GDM1 (cell line): ENCODE measurements at regions not wholly inside any gene's neighbourhood (a gene's known extent, or its start where the extent isn't known, plus 50 kb on each side); places are given as distances from the start of the nearest gene placed in this dataset.
"Not testable (repeated sequence)": the region's sequence is repeated elsewhere in the genome, so short reads cannot be mapped to it uniquely, and the experiment has no call there.

Experiments
- DNase-seq: peaks from one replicate; lab custom pipeline; 2025; lab: John Stamatoyannopoulos, UW

DNA sequence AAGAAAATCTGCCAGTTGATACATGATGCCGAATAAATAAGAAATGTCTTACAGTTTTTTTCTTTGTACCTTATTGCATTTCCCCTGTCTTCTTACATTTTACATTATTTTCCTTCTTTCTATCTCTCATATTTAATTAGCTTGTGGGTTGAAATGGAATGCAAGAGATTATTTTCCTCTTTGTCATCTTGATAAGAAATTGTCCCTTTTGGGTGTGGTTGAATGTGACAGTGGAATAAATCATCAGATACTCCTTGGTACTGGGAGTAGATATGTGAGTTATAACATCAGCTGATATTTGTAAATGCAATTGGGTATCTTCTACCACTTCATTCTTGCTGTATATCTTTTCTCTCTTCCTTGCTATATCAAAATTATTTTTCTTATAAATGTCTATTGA is 997.4 kb downstream of the RAPGEF2 start:
- DNase-seq, result no peak

DNA sequence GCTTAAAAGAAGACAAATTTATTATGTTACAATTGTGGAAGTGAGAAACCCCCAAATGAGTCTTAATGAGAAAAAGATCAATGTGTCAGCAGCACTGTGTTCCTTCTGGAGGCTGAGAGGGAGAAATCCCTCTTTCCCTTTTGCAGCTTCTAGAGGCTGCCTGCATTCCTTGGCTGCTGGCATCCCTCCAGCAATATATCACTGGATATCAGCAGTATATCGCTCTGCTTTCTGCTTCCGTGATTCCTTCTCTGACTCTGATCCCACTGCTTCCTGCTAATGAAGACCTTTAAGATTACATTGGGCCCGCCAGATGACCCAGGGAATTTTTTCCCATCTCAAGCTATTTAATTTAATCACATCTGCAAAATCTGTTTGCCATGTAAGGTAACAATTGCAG is 1008.0 kb downstream of the RAPGEF2 start:
- no peak for DNase-seq

DNA sequence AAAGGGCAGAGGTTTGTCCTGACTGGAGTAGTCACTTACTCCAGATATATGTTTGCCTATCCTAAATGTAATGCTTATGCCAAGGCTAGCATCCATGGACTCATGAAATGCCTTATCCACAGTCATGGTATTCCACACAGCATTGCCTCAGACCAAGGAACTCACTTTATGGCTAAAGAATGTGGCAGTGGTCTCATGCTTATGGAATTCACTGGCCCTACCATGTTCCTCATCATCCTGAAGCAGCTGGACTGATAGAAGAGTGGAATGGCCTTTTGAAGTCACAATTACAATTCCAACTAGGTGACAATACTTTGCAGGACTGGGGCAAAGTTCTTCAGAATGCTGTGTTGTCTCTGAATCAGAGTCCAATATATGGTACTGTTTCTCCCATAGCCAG is 1014.8 kb downstream of the RAPGEF2 start:
- no peak for DNase-seq

DNA sequence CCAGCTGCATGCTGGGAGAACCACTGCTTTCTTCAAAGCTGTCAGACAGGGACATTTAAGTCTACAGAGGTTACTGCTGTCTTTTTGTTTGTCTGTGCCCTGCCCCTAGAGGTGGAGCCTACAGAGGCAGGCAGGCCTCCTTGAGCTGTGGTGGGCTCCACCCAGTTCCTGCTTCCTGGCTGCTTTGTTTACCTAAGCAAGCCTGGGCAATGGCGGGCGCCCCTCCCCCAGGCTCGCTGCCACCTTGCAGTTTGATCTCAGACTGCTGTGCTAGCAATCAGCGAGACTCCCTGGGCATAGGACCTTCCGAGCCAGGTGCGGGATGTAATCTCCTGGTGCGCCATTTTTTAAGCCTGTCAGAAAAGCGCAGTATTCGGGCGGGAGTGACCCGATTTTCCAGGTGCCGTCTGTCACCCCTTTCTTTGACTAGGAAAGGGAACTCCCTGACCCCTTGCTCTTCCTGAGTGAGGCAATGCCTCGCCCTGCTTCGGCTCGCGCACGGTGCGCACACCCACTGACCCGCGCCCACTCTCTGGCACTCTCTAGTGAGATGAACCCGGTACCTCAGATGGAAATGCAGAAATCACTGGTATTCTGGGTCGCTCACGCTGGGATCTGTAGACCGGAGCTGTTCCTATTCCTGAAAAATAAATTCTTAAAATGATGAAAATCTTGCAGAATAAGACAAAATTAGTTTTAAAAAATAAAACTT is 1022.9 kb downstream of the RAPGEF2 start:
- not testable (repeated sequence) for DNase-seq

DNA sequence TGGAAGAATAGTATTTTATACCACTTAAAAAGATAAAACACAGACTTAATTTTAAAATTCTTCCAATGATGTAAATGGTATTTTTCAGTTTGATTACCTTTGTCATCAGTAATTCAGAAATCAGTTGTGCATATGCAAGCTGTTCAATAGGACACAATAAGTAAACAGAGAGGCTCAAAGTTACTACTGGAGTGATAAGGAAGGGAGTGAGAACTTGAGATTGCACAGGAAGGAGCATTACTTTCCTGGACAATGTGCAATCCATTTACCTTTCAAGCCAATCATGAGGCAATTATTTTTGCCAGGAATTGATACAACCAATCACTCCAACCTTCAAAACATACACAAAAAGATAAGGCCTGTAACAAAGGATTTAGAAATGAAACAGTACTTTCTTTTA is 1024.3 kb downstream of the RAPGEF2 start:
- DNase-seq, result no peak

DNA sequence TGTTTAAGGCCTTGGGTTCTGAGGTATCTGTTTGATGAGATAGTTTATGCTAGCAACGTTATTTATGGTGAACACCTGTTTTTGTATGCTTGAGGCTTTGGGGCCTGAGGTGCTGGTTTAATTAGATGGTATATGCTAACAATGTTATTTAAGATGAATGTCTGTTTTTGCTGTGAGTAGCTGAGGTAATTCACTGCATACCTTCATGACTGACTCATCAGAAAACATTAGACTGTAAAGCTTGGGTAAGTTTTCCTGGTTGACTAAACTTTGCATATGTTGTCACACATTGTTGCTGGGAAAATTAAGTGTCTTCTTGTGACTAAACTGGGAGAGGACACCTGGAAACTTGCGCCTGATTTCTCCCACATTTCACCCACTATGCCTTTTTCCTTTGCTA is 1026.6 kb downstream of the RAPGEF2 start:
- no peak for DNase-seq

DNA sequence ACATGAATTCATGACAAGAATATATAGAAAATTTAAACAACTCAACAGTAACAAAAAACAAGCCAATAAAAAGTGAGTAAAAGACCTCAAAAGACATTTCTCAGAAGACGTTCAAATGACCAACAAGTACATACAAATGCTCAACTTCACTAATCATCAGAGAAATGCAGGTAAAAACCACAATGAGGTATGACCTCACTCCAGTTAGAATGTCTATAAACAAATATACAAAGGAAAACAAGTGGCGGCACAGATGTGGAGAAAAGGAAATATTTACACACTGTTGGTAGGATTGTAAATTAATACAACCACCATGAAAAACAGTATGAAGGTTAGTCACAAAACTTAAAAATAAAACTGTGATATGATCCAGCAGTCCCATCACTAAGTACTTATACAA is 1033.1 kb downstream of the RAPGEF2 start:
- no peak for DNase-seq

DNA sequence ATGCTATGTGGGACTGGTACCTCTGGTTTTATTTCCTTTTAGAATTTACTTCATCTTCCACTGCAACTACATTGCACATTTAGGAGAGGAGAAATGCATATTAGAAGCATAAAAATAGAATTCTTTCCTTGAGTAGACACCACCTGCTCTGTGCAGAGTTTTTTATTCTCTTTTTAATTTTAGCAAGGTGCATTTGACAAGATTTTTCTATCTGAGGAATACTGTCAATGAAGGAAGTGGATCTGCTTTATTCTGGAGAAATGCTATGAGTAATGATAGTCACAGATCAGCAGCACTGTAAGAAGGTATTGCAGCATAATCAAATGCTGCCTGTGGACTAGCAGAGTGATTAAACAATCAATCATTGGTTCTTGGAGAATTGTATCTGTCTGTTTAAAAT is 1038.3 kb downstream of the RAPGEF2 start:
- no peak for DNase-seq

DNA sequence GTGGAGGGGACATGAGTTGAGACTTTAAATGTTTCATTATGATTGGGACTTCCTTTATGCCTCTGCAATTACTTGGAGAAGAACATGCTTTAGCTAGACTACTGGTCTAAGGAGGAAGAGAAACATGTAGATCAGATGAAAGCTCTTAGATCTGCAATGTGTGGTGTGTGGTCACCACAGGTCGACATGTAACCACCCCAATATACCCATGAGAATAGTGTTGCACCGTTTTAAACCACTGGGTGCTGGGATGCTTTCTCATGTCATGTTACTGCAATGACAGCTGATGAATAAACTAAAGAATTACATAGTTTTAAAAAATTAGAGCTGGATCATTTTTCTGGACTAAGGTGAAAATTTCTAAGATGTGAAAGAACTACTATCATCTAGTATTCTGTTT is 1039.7 kb downstream of the RAPGEF2 start:
- DNase-seq, result no peak

DNA sequence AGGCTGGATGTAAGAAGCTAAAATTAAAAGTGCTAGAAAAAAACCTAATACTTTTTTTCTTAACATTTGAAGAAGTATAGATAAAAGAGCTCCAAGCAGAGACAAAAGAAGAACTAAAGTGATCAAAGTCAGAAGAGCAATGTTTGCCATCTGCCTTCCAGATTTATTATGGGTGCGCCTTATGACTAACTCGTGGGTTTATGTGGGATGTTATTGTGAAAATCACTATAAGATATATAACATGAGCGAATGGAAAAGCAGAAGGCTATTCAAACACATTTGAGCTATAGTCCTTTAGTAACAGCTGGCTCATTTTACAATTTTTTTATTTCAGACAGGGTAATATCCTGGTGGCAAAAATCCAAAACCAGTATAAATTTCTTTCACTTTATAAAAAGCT is 1040.7 kb downstream of the RAPGEF2 start:
- DNase-seq, result no peak

DNA sequence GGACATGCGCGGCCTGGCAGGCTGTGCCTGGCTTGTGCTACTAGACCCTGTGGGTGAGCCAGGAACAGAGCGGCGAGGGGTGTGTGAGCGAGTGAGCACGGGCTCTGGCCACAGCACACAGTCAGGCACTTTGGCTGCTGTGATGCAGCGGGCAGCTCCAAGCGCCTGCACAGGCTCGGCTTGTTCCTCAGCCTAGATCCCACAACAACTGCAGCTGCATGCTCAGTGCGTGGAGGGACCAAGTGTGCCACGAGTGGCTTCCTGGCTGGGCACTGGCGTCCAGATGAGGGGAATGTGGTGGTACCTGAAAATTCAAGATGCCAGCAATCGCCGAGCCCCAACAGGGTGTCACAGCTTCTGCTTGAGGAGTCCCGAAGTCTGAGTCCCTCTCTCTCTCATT is 1056.6 kb downstream of the RAPGEF2 start:
- DNase-seq, result no peak

DNA sequence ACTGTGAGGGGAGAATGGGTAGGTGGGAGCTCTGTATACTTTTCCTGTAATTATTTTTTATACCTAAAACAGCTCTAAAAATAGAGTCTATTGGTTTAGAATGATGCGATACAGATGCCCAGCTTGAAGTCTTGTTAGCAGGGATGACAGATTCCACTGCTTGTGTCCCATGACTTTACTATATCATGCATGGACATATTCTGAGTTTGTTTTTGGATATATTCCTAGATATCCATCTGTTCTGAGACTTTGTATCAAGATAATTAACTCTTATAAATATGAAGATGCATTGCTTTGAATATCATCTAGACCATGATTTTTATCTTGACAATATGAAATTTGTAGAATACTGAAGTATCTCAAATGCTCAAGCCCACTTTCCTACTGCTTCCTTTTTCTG is 1058.1 kb downstream of the RAPGEF2 start:
- no peak for DNase-seq

DNA sequence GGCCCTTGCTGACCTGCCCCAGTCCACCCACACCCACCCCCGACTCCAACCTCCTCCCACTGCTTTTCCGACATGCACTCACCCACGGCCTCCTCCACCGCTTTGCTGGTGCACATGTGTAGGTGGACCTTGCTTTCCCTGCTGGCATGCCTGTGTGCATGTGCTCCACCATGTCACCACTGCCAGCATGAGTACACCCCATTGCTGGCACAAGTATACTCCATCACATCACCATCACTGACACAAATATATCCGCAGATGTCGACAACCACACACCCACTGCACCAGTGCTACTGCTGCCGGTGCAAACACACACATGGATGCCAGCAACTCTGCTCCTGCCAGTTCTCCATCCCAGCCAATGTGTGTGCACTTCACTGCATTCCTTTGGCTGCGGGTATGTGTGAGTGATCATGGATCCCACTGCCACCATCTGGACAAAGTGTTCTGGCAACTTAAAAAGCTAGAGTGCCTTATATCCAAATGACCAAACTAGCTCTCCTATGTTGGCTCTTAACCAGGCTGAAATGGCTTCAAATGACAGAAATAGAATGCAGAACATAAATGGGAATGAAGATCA is 1072.3 kb downstream of the RAPGEF2 start:
- DNase-seq, result no peak

DNA sequence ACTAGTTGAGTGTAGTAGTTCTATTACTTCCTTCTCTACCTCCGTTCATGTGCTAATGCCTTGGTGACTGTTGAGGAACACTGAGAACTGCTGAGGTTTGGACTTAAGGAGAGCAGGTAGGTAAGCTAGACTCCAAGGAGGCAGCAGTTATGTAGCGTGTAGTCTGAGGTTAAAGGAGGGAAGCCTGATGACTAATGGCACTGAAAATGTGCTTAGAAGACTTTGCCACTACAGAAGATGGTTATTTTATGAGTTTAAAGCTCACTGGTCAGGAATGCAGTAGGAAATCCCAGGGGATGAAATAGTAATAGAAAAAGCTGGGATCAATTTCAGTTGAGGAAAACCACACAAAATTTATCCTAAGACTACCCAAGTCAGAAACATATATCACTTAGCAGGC is 1077.3 kb downstream of the RAPGEF2 start:
- DNase-seq, result no peak

DNA sequence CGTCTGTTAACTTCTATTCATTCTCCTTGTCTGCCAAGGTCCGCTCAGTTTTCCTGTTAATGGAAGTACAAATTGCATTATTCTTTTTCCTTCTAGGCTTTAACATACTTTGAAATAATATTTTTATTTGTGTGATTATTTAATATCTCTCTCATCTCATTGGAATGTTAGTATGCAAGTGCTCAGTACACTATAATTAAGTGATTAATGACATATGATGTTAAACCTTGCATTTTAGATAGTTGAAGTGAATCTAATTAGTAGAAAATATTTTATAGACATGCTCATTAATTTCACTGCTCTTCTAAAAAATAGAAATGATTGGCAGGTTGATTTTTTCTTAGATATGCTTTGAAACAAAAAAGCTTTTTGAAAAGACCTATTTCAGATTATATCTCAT is 1079.8 kb downstream of the RAPGEF2 start:
- DNase-seq, result no peak

DNA sequence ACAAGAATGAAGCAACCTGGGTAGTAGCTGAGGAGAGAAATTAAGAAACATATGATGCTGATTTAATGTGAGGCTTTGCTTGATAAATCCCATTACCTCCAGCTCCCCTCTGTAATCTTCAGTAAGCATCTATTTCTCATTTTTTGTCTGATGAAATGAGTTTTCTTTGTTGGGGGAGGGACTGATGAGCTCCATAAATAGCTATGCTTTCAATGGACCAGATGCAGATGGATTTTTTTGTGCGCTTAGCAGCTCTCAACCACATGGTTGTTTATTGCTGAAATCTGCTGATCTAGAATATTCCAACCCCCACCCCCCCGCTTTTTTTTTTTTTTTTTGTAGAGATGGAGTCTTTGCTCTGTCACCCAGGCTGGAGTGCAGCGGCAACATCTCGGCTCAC is 1082.0 kb downstream of the RAPGEF2 start:
- no peak for DNase-seq

DNA sequence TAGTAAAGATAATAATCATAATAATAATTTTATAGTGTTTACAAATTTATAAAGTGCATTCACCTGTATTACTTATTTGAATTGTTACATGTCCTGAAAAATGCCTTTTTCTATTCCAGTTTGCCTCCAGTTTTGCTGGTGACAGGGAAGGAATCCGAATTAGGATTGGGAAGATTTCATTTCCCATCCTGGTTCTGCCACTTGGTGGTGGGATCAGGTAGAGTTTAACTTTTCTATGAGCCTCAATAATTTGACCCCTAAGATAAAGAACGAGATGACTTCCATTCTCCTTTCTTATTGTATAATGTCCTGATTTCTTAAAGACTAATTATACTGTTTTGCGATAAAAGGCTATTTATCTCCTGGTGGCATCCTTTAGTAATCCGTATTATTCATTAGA is 1090.9 kb downstream of the RAPGEF2 start:
- no peak for DNase-seq

DNA sequence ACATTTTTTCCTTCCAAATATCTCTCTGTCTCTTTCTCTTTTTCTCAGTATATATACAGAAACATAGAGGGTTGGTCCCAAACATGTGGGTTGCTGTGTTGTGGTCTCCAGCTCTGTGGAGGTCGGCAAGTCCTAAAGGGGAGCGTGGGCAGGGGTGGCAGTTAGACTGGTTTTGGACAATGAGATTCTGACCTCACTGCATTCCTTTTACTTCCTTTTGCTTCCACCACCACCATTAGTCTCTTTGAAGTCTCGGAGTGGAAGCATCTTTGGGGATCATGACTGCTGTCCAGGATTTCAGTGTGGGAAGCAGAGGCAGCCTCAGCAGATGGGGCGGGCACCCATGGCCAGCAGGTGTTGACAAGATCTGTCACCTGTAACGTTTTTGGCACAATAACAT is 1091.8 kb downstream of the RAPGEF2 start:
- DNase-seq, result no peak

DNA sequence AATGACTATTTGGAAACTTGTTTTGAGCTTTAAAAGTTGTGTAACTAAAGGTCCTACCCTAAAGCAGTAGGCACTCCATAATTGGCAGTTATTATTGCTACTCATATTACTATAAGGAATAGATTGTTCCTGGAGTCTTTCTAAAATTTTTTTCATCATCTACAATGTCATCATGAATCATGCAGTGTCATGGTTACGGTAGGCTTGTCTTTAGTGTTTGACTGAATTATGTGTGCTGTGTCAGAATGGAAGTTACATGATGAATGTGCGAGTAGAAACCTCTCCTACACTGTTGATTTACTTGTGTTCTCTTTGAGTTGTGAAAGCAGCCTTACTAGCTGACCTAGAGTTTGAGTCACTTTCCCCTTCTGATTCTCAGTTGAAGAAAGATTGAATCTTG is 1099.9 kb downstream of the RAPGEF2 start:
- no peak for DNase-seq

DNA sequence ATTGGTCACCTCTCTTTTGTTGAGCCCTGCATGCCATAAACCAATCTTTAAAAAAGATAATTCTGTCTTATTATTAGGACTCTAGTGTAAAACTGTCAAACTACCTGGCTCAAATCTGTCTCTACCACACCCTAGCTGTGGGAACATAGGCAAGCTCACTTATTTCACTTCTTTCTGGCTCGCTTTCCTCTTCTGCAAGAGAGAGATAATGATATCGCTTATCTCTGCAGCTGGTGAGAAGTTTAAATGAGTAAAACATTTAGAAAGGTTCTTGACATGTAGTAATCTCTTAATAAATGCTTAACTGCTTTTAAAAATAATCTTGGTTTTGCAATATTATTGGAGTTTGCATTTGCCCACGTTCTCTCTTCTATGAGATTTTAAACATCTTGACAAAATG is 1109.2 kb downstream of the RAPGEF2 start:
- DNase-seq, result no peak

DNA sequence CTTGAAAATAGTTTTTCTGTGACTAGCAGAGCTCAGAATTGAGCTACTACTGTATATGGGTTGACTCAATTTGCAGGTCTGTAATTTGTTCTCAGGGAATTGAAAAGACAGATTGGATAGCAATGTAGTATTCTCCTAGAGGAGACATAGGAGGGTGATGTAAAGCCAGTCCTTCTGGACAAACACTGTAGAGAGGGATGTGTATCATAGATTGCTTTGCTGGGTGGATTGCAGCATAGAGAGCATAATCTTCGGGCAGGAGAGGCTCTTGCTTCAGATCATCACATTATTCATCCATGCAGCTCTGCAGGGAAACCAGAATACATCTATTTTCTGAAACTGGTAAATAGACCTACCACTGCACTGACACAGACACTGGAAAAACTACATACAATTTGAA is 1110.5 kb downstream of the RAPGEF2 start:
- DNase-seq, result no peak

DNA sequence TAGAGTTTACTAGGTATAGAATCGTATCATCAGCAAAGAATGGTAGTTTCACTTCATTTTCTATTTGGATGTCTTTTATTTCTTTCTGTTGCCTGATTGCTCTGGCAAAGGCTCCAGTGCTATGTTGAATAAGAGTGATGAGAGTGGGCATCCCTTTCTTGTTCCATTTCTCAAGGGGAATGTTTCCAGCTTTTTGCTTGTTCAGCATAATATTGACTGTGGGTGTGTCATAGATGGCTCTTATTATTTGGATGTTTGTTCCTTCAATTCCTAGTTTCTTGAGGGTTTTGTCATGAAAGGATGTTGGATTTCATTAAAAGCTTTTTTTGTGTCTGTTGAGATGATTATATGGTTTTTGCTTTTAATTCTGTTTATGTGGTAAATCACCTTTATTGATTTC is 1114.5 kb downstream of the RAPGEF2 start:
- no peak for DNase-seq

DNA sequence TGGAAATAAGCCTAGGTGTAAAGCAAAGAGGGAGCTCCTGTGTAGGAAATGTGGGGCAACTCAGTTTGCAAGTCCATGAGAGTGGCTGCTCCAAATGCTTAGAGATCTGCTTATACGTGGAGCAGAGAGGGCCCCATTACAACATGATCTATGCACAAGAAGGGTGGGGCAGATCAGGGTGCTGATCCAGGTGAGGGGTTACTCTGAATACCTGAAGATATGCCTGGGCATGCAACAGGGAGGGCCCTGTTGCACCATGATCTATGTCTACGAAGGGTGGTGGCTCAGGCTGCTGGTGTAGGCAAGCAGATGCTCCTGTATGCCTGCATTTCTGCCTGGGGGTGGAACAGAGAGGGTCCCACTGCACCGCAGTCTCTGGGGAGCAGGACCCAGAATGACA is 1121.2 kb downstream of the RAPGEF2 start:
- DNase-seq, result no peak

DNA sequence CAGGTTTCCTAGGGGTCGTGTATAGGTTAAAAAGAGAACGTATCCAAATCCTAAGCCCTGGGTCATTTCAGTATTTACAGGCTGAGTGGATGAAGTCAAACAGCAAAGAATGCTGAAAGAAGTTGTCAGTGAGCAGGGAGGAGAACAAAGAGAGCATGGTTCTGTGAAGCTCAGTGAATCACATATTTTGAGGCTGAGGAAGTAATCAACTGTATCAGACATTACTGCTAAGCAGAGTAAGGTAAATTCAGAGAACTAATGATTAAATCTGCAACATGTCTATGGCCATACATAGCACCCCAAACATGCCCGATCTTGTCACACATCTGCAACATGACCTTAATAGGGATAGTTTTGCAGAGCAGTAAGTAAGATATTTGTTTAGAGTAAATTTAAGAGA is 1130.3 kb downstream of the RAPGEF2 start:
- DNase-seq, result no peak
